Astrocyte (in vitro differentiated cells and primary cell): ENCODE measurements at regions not wholly inside any gene's neighbourhood (a gene's known extent, or its start where the extent isn't known, plus 50 kb on each side); places are given as distances from the start of the nearest gene placed in this dataset.

ENCODE experiments used
- DNase-seq: peaks from one replicate; pipeline ENCODE4 v3.0.0-alpha.2; 2010; ENCODE audit warnings: low read depth
- FAIRE-seq: peaks from 2 replicates; lab custom pipeline; 2011; peaks lifted over from hg19 to GRCh38; lab: Jason Lieb, UNC
- H2AFZ ChIP-seq: 2 replicates; pipeline ENCODE4 v1.6.0; 2012; ENCODE audit warnings: low read depth, low read length, inconsistent platforms
- H3K27ac ChIP-seq: 2 replicates; pipeline ENCODE4 v1.5.1; 2011; ENCODE audit warnings: low read depth, low read length, inconsistent platforms
- H3K27me3 ChIP-seq: 2 replicates; pipeline ENCODE4 v1.6.0; 2011; ENCODE audit warnings: low read length, inconsistent platforms; ENCODE audit not compliant: insufficient read depth
- H3K36me3 ChIP-seq: 2 replicates; pipeline ENCODE4 v1.5.1; 2011; ENCODE audit warnings: low read length, inconsistent platforms; ENCODE audit not compliant: insufficient read depth
- H3K4me1 ChIP-seq: 2 replicates; pipeline ENCODE4 v1.5.1; 2011; ENCODE audit warnings: low read length, inconsistent platforms; ENCODE audit not compliant: insufficient read depth
- H3K4me2 ChIP-seq: 2 replicates; pipeline ENCODE4 v1.6.0; 2012; ENCODE audit warnings: low read length, inconsistent platforms
- H3K4me3 ChIP-seq: 2 replicates; pipeline ENCODE4 v1.5.1; 2011; ENCODE audit warnings: low read depth, mild to moderate bottlenecking, low read length, inconsistent platforms; ENCODE audit not compliant: insufficient read depth
- H3K79me2 ChIP-seq: 2 replicates; pipeline ENCODE4 v1.6.0; 2012; ENCODE audit warnings: mild to moderate bottlenecking, low read length, inconsistent platforms; ENCODE audit not compliant: insufficient read depth
- H3K9ac ChIP-seq: 2 replicates; pipeline ENCODE4 v1.6.0; 2012; ENCODE audit warnings: mild to moderate bottlenecking, low read length, inconsistent platforms
- H3K9me3 ChIP-seq: 2 replicates; pipeline ENCODE4 v1.5.1; 2012; ENCODE audit warnings: low read depth, mild to moderate bottlenecking, low read length, inconsistent platforms; ENCODE audit not compliant: insufficient read depth
- H4K20me1 ChIP-seq: 2 replicates; pipeline ENCODE4 v1.6.0; 2012; ENCODE audit warnings: low read length, inconsistent platforms; ENCODE audit not compliant: insufficient read depth
- H3K27ac Mint-ChIP-seq: one replicate; pipeline ENCODE4 v1.8.0; 2021; ENCODE audit warnings: mild to moderate bottlenecking, mixed read lengths; ENCODE audit not compliant: unreplicated experiment
- H3K27me3 Mint-ChIP-seq: one replicate; pipeline ENCODE4 v1.8.0; 2021; ENCODE audit warnings: low read depth, mixed read lengths; ENCODE audit not compliant: unreplicated experiment
- H3K36me3 Mint-ChIP-seq: one replicate; pipeline ENCODE4 v1.8.0; 2021; ENCODE audit warnings: low read depth, mixed read lengths; ENCODE audit not compliant: unreplicated experiment
- H3K4me1 Mint-ChIP-seq: one replicate; pipeline ENCODE4 v1.8.0; 2021; ENCODE audit warnings: low read depth, mixed read lengths; ENCODE audit not compliant: unreplicated experiment
- H3K4me3 Mint-ChIP-seq: one replicate; pipeline ENCODE4 v1.8.0; 2021; ENCODE audit warnings: mild to moderate bottlenecking, moderate library complexity, mixed read lengths; ENCODE audit not compliant: unreplicated experiment
- H3K9me3 Mint-ChIP-seq: one replicate; pipeline ENCODE4 v1.8.0; 2021; ENCODE audit warnings: mild to moderate bottlenecking, mixed read lengths; ENCODE audit not compliant: unreplicated experiment
- EZH2 ChIP-seq: IDR thresholded peaks from 2 replicates; pipeline ENCODE4 v1.6.1; 2012; ENCODE audit warnings: mild to moderate bottlenecking, low read length, inconsistent platforms; ENCODE audit not compliant: insufficient read depth
- TF ChIP-seq, protein P1 (sequence below): IDR thresholded peaks from 2 replicates; pipeline ENCODE4 v1.5.1; 2011; ENCODE audit warnings: low read depth, mild to moderate bottlenecking, inconsistent platforms, low read length, moderate library complexity; ENCODE audit not compliant: insufficient read depth

GRCh38 chr17:14866266-14866665, 398.9 kb downstream of the PMP22 start:
- H3K79me2 ChIP-seq = no peaks in the 10 kb centered on the region
- H3K9me3 ChIP-seq = no peaks in the 10 kb centered on the region
- no peak for TF ChIP-seq EZH2
- TF ChIP-seq, protein P1, sequence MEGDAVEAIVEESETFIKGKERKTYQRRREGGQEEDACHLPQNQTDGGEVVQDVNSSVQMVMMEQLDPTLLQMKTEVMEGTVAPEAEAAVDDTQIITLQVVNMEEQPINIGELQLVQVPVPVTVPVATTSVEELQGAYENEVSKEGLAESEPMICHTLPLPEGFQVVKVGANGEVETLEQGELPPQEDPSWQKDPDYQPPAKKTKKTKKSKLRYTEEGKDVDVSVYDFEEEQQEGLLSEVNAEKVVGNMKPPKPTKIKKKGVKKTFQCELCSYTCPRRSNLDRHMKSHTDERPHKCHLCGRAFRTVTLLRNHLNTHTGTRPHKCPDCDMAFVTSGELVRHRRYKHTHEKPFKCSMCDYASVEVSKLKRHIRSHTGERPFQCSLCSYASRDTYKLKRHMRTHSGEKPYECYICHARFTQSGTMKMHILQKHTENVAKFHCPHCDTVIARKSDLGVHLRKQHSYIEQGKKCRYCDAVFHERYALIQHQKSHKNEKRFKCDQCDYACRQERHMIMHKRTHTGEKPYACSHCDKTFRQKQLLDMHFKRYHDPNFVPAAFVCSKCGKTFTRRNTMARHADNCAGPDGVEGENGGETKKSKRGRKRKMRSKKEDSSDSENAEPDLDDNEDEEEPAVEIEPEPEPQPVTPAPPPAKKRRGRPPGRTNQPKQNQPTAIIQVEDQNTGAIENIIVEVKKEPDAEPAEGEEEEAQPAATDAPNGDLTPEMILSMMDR = no peak
- Mint-ChIP-seq H3K4me3 (no peak overlapping the region), H3K27me3 (no peaks in the 10 kb centered on the region), H3K27ac (no peak overlapping the region), H3K9me3 (no peaks in the 10 kb centered on the region), H3K36me3 (no peaks in the 10 kb centered on the region), H3K4me1 (no peaks in the 10 kb centered on the region)
- DNase-seq = no peak
- no peak for FAIRE-seq
- H3K27ac ChIP-seq = no peak overlapping the region
- H3K36me3 ChIP-seq = no peaks in the 10 kb centered on the region
- no peak overlapping the region for H3K9ac ChIP-seq
- H3K4me1 ChIP-seq = no peaks in the 10 kb centered on the region
- H3K4me3 ChIP-seq = no peak overlapping the region
- H3K27me3 ChIP-seq = no peaks in the 10 kb centered on the region
- H4K20me1 ChIP-seq = no peaks in the 10 kb centered on the region
- no peak overlapping the region for H3K4me2 ChIP-seq
- no peak overlapping the region for H2AFZ ChIP-seq

DNA sequence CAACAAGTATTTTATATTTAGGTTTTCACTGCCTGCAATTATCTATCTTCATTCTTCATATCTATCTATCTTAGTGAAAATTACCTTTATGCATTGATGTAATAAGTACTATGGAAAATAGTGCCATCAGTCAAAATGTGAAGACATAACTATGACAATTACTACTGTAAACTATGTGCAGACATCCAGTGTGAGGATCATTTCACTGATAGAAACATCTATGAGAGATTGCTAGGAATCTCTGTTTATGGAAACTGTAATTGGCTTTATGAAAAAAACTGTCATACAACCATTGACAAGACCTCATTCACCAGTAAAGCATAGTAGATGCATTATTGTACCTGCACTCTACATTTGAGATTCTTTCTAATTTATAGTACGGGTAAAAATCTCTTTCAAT, 401.0 kb downstream of the PMP22 start:
- Histone ChIP-seq H3K9me3 (no peaks in the 10 kb centered on the region), H3K4me1 (no peaks in the 10 kb centered on the region), H3K4me2 (no peak overlapping the region), H3K36me3 (no peaks in the 10 kb centered on the region), H3K4me3 (no peak overlapping the region), H3K79me2 (no peaks in the 10 kb centered on the region), H4K20me1 (no peaks in the 10 kb centered on the region), H3K27me3 (no peaks in the 10 kb centered on the region), H3K9ac (no peak overlapping the region), H3K27ac (no peak overlapping the region), H2AFZ (no peak overlapping the region)
- Mint-ChIP-seq H3K27me3 (no peaks in the 10 kb centered on the region), H3K36me3 (no peaks in the 10 kb centered on the region), H3K9me3 (no peaks in the 10 kb centered on the region), H3K4me3 (no peak overlapping the region), H3K27ac (no peak overlapping the region), H3K4me1 (peaks cover 9% of the 10 kb centered on the region)
- FAIRE-seq (no peak), DNase-seq (no peak)
- TF ChIP-seq, protein P1 = no peak
- TF ChIP-seq EZH2 = no peak

GRCh38 chr17:14859542-14859941, 405.6 kb downstream of the PMP22 start:
- Histone ChIP-seq H3K36me3 (no peaks in the 10 kb centered on the region), H4K20me1 (no peaks in the 10 kb centered on the region), H3K9me3 (no peaks in the 10 kb centered on the region), H3K4me2 (no peak overlapping the region), H3K79me2 (no peaks in the 10 kb centered on the region), H3K9ac (no peak overlapping the region), H3K4me1 (no peaks in the 10 kb centered on the region), H3K27me3 (no peaks in the 10 kb centered on the region), H3K4me3 (no peak overlapping the region), H3K27ac (no peak overlapping the region), H2AFZ (no peak overlapping the region)
- peaks cover 2% of the 10 kb centered on the region for H3K9me3 Mint-ChIP-seq
- H3K36me3 Mint-ChIP-seq = no peaks in the 10 kb centered on the region
- no peak overlapping the region for H3K27ac Mint-ChIP-seq
- H3K4me1 Mint-ChIP-seq = peaks cover 10% of the 10 kb centered on the region
- DNase-seq (no peak), FAIRE-seq (no peak)
- H3K27me3 Mint-ChIP-seq = no peaks in the 10 kb centered on the region
- TF ChIP-seq, protein P1 = no peak
- no peak for TF ChIP-seq EZH2
- no peak overlapping the region for H3K4me3 Mint-ChIP-seq
